Keratinocyte (primary cell): ENCODE measurements at regions not wholly inside any gene's neighbourhood (a gene's known extent, or its start where the extent isn't known, plus 50 kb on each side); places are given as distances from the start of the nearest gene placed in this dataset.

Experiments
- EZH2 ChIP-seq: IDR thresholded peaks from one replicate; pipeline ENCODE4 v1.6.1; 2012; ENCODE audit warnings: inconsistent platforms, mild to moderate bottlenecking, low read length, moderate library complexity
- TF ChIP-seq, protein P1 (sequence below), 3 experiments: IDR thresholded peaks in 1 of 3; conservative IDR thresholded peaks in 1 of 3; optimal IDR thresholded peaks in 1 of 3; 2 replicates in 2 of 3; 3 replicates in 1 of 3; pipeline versions ENCODE3 to v1.5.1; 2011; ENCODE audit warnings: low read length in 3 of 3, mild to moderate bottlenecking in 3 of 3, moderate library complexity in 2 of 3, control low read depth in 1 of 3, inconsistent platforms in 1 of 3; ENCODE audit not compliant: insufficient read depth in 2 of 3; ENCODE audit errors: extremely low read depth in 1 of 3

DNA sequence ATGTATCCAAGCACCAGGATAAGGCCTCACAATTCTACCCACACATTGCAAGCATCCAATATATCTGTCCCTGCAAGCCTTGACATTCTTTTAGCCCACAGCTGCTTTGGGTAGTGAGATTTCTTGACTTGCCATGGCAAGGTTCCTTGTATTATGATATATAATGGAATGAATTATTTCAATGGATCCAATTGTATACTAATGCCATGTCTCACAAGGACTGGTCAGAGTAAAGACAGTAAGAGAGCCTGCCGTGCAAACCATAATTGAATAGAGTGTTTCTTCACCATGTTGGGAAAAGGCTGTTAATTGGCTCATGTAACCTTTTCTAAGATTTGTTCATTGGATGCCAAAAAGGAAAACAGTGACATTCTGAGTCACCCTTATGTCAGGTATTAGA, 64.3 kb upstream of the RBBP8 start:
- TF ChIP-seq, protein P1, sequence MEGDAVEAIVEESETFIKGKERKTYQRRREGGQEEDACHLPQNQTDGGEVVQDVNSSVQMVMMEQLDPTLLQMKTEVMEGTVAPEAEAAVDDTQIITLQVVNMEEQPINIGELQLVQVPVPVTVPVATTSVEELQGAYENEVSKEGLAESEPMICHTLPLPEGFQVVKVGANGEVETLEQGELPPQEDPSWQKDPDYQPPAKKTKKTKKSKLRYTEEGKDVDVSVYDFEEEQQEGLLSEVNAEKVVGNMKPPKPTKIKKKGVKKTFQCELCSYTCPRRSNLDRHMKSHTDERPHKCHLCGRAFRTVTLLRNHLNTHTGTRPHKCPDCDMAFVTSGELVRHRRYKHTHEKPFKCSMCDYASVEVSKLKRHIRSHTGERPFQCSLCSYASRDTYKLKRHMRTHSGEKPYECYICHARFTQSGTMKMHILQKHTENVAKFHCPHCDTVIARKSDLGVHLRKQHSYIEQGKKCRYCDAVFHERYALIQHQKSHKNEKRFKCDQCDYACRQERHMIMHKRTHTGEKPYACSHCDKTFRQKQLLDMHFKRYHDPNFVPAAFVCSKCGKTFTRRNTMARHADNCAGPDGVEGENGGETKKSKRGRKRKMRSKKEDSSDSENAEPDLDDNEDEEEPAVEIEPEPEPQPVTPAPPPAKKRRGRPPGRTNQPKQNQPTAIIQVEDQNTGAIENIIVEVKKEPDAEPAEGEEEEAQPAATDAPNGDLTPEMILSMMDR (optimal IDR thresholded peaks at IDR 0.05 in 1 of 3, IDR thresholded peaks at IDR 0.05 in 1 of 3, conservative IDR thresholded peaks at IDR 0.05 in 1 of 3; ENCODE audit: extremely low read depth in 1 of 3, insufficient read depth in 2 of 3, low read length in 3 of 3), result no peak
- TF ChIP-seq EZH2, result no peak
